22Rv1 (cell line): ENCODE measurements at regions not wholly inside any gene's neighbourhood (a gene's known extent, or its start where the extent isn't known, plus 50 kb on each side); places are given as distances from the start of the nearest gene placed in this dataset.

ENCODE experiments used
- ZFX ChIP-seq: fragments of 450-650 bp; IDR thresholded peaks from 2 replicates; pipeline ENCODE4 v1.6.1; 2017; ENCODE audit warnings: antibody characterized with exemption, borderline replicate concordance
- TF ChIP-seq, protein P1 (sequence below): fragments of 450-650 bp; IDR thresholded peaks from 2 replicates; pipeline ENCODE4 v1.5.1; 2017; ENCODE audit warnings: mild to moderate bottlenecking

DNA sequence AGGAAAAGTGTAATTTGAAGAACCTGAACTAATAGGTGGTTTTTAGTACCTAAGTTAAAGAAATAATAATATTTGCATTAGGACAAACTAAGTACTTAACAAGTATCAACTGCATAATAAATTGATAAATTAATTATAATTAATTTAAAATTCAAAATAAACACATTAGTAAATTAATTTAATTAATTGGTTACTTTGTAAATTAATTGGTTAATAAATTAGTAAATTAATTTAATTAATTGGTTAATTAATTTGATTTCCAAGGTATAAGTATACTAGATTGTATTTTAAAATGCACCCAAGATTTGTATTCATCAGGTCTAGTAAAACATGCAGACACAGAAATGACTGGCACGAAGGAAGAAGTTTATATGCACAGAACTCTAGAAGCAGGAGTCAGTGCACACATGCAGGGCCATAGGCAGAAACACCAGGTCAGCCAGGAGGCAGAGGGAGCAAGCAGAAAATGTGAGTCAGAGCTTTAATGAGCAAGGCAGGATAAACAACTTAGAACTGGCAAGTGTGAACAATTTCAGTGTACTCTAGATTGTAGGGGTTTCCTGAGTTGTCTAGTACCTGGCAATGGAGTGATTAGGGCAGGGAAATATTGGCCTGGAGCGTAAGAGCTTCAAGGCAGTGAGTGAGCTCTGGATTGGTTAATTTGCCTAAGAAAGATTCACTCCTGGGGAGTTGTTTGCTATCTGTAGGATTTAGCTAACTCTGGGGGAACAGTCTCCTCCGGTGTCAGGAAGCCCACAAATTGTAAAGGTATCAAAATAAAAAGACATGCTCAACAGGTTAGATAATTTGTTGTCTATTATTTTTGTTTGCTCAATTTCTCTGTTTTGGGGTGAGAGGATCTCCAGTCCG lies 665.7 kb downstream of the MRPL39 start:
- TF ChIP-seq, protein P1, sequence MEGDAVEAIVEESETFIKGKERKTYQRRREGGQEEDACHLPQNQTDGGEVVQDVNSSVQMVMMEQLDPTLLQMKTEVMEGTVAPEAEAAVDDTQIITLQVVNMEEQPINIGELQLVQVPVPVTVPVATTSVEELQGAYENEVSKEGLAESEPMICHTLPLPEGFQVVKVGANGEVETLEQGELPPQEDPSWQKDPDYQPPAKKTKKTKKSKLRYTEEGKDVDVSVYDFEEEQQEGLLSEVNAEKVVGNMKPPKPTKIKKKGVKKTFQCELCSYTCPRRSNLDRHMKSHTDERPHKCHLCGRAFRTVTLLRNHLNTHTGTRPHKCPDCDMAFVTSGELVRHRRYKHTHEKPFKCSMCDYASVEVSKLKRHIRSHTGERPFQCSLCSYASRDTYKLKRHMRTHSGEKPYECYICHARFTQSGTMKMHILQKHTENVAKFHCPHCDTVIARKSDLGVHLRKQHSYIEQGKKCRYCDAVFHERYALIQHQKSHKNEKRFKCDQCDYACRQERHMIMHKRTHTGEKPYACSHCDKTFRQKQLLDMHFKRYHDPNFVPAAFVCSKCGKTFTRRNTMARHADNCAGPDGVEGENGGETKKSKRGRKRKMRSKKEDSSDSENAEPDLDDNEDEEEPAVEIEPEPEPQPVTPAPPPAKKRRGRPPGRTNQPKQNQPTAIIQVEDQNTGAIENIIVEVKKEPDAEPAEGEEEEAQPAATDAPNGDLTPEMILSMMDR = no peak
- no peak for TF ChIP-seq ZFX
